ENCODE measurements at regions not wholly inside any gene's neighbourhood (a gene's known extent, or its start where the extent isn't known, plus 50 kb on each side); places are given as distances from the start of the nearest gene placed in this dataset.
"Not testable (repeated sequence)": the region's sequence is repeated elsewhere in the genome, so short reads cannot be mapped to it uniquely, and the experiment has no call there.

- no peak overlapping the region for H3K4me3 ChIP-seq (ENCODE audit: low read depth, low read length)
- H3K27ac ChIP-seq (ENCODE audit: low read depth, low read length) = no peak overlapping the region
- no peaks in the 10 kb centered on the region for H3K4me1 ChIP-seq (ENCODE audit: control insufficient read depth, insufficient read depth, low read length)
- H3K9me3 ChIP-seq (ENCODE audit: control insufficient read depth, insufficient read depth, low read depth, low read length) = no peaks in the 10 kb centered on the region
- H3K36me3 ChIP-seq (ENCODE audit: control insufficient read depth, insufficient read depth, low read length) = no peaks in the 10 kb centered on the region
- no peaks in the 10 kb centered on the region for H3K27me3 ChIP-seq (ENCODE audit: control insufficient read depth, insufficient read depth, low read length)
- no peak overlapping the region for H3K9ac ChIP-seq (ENCODE audit: low read length)
These were observed 457.0 kb downstream of the SLC6A15 start for GRCh38 chr12:84455598-84455997.

- not testable (repeated sequence) for H3K4me3 ChIP-seq (ENCODE audit: low read depth, low read length); H3K27ac ChIP-seq (ENCODE audit: low read depth, low read length); H3K9me3 ChIP-seq (ENCODE audit: control insufficient read depth, insufficient read depth, low read depth, low read length); H3K4me1 ChIP-seq (ENCODE audit: control insufficient read depth, insufficient read depth, low read length); H3K27me3 ChIP-seq (ENCODE audit: control insufficient read depth, insufficient read depth, low read length); H3K36me3 ChIP-seq (ENCODE audit: control insufficient read depth, insufficient read depth, low read length); H3K9ac ChIP-seq (ENCODE audit: low read length)
These were observed 466.1 kb downstream of the SLC6A15 start for GRCh38 chr12:84446478-84446877.

- Histone ChIP-seq H3K9me3 (ENCODE audit: control insufficient read depth, insufficient read depth, low read depth, low read length) (no peaks in the 10 kb centered on the region), H3K4me1 (ENCODE audit: control insufficient read depth, insufficient read depth, low read length) (no peaks in the 10 kb centered on the region), H3K36me3 (ENCODE audit: control insufficient read depth, insufficient read depth, low read length) (no peaks in the 10 kb centered on the region), H3K27me3 (ENCODE audit: control insufficient read depth, insufficient read depth, low read length) (no peaks in the 10 kb centered on the region), H3K4me3 (ENCODE audit: low read depth, low read length) (no peak overlapping the region), H3K27ac (ENCODE audit: low read depth, low read length) (no peak overlapping the region), H3K9ac (ENCODE audit: low read length) (no peak overlapping the region)
These were observed 476.5 kb downstream of the SLC6A15 start for GRCh38 chr12:84436134-84436533.

- no peaks in the 10 kb centered on the region for H3K36me3 ChIP-seq (ENCODE audit: control insufficient read depth, insufficient read depth, low read length)
These were observed 476.9 kb downstream of the SLC6A15 start for GRCh38 chr12:84435682-84436081.

GRCh38 chr12:84422340-84422739, 490.3 kb downstream of the SLC6A15 start:
- Histone ChIP-seq H3K9me3 (ENCODE audit: control insufficient read depth, insufficient read depth, low read depth, low read length) (no peaks in the 10 kb centered on the region), H3K4me3 (ENCODE audit: low read depth, low read length) (no peak overlapping the region), H3K27me3 (ENCODE audit: control insufficient read depth, insufficient read depth, low read length) (no peaks in the 10 kb centered on the region), H3K4me1 (ENCODE audit: control insufficient read depth, insufficient read depth, low read length) (no peaks in the 10 kb centered on the region), H3K9ac (ENCODE audit: low read length) (no peak overlapping the region), H3K27ac (ENCODE audit: low read depth, low read length) (no peak overlapping the region), H3K36me3 (ENCODE audit: control insufficient read depth, insufficient read depth, low read length) (no peaks in the 10 kb centered on the region)

More at GRCh38 chr12:84435682-84436081, 476.9 kb downstream of the SLC6A15 start:
- H3K27me3 ChIP-seq (ENCODE audit: control insufficient read depth, insufficient read depth, low read length) = no peaks in the 10 kb centered on the region
- no peak overlapping the region for H3K9ac ChIP-seq (ENCODE audit: low read length)
- H3K27ac ChIP-seq (ENCODE audit: low read depth, low read length) = no peak overlapping the region
- no peaks in the 10 kb centered on the region for H3K4me1 ChIP-seq (ENCODE audit: control insufficient read depth, insufficient read depth, low read length)
- H3K4me3 ChIP-seq (ENCODE audit: low read depth, low read length) = no peak overlapping the region
- no peaks in the 10 kb centered on the region for H3K9me3 ChIP-seq (ENCODE audit: control insufficient read depth, insufficient read depth, low read depth, low read length)

GRCh38 chr12:84421103-84421502, 491.5 kb downstream of the SLC6A15 start:
- no peaks in the 10 kb centered on the region for H3K36me3 ChIP-seq (ENCODE audit: control insufficient read depth, insufficient read depth, low read length)
- no peaks in the 10 kb centered on the region for H3K9me3 ChIP-seq (ENCODE audit: control insufficient read depth, insufficient read depth, low read depth, low read length)
- no peak overlapping the region for H3K4me3 ChIP-seq (ENCODE audit: low read depth, low read length)
- H3K27me3 ChIP-seq (ENCODE audit: control insufficient read depth, insufficient read depth, low read length) = no peaks in the 10 kb centered on the region
- H3K4me1 ChIP-seq (ENCODE audit: control insufficient read depth, insufficient read depth, low read length) = no peaks in the 10 kb centered on the region
- H3K27ac ChIP-seq (ENCODE audit: low read depth, low read length) = no peak overlapping the region
- no peak overlapping the region for H3K9ac ChIP-seq (ENCODE audit: low read length)

- Histone ChIP-seq H3K27me3 (ENCODE audit: control insufficient read depth, insufficient read depth, low read length) (no peaks in the 10 kb centered on the region), H3K36me3 (ENCODE audit: control insufficient read depth, insufficient read depth, low read length) (no peaks in the 10 kb centered on the region), H3K4me3 (ENCODE audit: low read depth, low read length) (no peak overlapping the region), H3K9ac (ENCODE audit: low read length) (no peak overlapping the region), H3K4me1 (ENCODE audit: control insufficient read depth, insufficient read depth, low read length) (no peaks in the 10 kb centered on the region), H3K9me3 (ENCODE audit: control insufficient read depth, insufficient read depth, low read depth, low read length) (no peaks in the 10 kb centered on the region), H3K27ac (ENCODE audit: low read depth, low read length) (no peak overlapping the region)
These were observed 496.0 kb downstream of the SLC6A15 start for GRCh38 chr12:84416626-84417025.

GRCh38 chr12:84415946-84416345, 496.7 kb downstream of the SLC6A15 start:
- H3K27ac ChIP-seq (ENCODE audit: low read depth, low read length) = no peak overlapping the region
- H3K4me3 ChIP-seq (ENCODE audit: low read depth, low read length) = no peak overlapping the region
- H3K4me1 ChIP-seq (ENCODE audit: control insufficient read depth, insufficient read depth, low read length) = no peaks in the 10 kb centered on the region
- no peaks in the 10 kb centered on the region for H3K36me3 ChIP-seq (ENCODE audit: control insufficient read depth, insufficient read depth, low read length)
- H3K9ac ChIP-seq (ENCODE audit: low read length) = no peak overlapping the region
- no peaks in the 10 kb centered on the region for H3K27me3 ChIP-seq (ENCODE audit: control insufficient read depth, insufficient read depth, low read length)
- H3K9me3 ChIP-seq (ENCODE audit: control insufficient read depth, insufficient read depth, low read depth, low read length) = no peaks in the 10 kb centered on the region

GRCh38 chr12:84413656-84414055, 498.9 kb downstream of the SLC6A15 start:
- no peak overlapping the region for H3K27ac ChIP-seq (ENCODE audit: low read depth, low read length)
- no peak overlapping the region for H3K9ac ChIP-seq (ENCODE audit: low read length)
- no peaks in the 10 kb centered on the region for H3K27me3 ChIP-seq (ENCODE audit: control insufficient read depth, insufficient read depth, low read length)
- no peaks in the 10 kb centered on the region for H3K4me1 ChIP-seq (ENCODE audit: control insufficient read depth, insufficient read depth, low read length)
- no peak overlapping the region for H3K4me3 ChIP-seq (ENCODE audit: low read depth, low read length)
- no peaks in the 10 kb centered on the region for H3K36me3 ChIP-seq (ENCODE audit: control insufficient read depth, insufficient read depth, low read length)
- H3K9me3 ChIP-seq (ENCODE audit: control insufficient read depth, insufficient read depth, low read depth, low read length) = no peaks in the 10 kb centered on the region

GRCh38 chr12:84412226-84412625, 500.4 kb downstream of the SLC6A15 start:
- no peaks in the 10 kb centered on the region for H3K9me3 ChIP-seq (ENCODE audit: control insufficient read depth, insufficient read depth, low read depth, low read length)
- H3K27ac ChIP-seq (ENCODE audit: low read depth, low read length) = no peak overlapping the region
- H3K27me3 ChIP-seq (ENCODE audit: control insufficient read depth, insufficient read depth, low read length) = no peaks in the 10 kb centered on the region
- no peaks in the 10 kb centered on the region for H3K36me3 ChIP-seq (ENCODE audit: control insufficient read depth, insufficient read depth, low read length)
- H3K4me3 ChIP-seq (ENCODE audit: low read depth, low read length) = no peak overlapping the region
- H3K9ac ChIP-seq (ENCODE audit: low read length) = no peak overlapping the region
- H3K4me1 ChIP-seq (ENCODE audit: control insufficient read depth, insufficient read depth, low read length) = no peaks in the 10 kb centered on the region

- H3K27me3 ChIP-seq (ENCODE audit: control insufficient read depth, insufficient read depth, low read length) = no peaks in the 10 kb centered on the region
These were observed 501.6 kb downstream of the SLC6A15 start for GRCh38 chr12:84411031-84411430.

GRCh38 chr12:84408936-84409335, 503.7 kb downstream of the SLC6A15 start:
- H3K4me1 ChIP-seq (ENCODE audit: control insufficient read depth, insufficient read depth, low read length) = no peaks in the 10 kb centered on the region
- no peak overlapping the region for H3K27ac ChIP-seq (ENCODE audit: low read depth, low read length)
- H3K27me3 ChIP-seq (ENCODE audit: control insufficient read depth, insufficient read depth, low read length) = no peaks in the 10 kb centered on the region
- no peaks in the 10 kb centered on the region; the same call in 1 of the 2 replicates for H3K9me3 ChIP-seq (ENCODE audit: control insufficient read depth, insufficient read depth, low read depth, low read length)
- no peak overlapping the region for H3K4me3 ChIP-seq (ENCODE audit: low read depth, low read length)
- no peaks in the 10 kb centered on the region for H3K36me3 ChIP-seq (ENCODE audit: control insufficient read depth, insufficient read depth, low read length)
- no peak overlapping the region for H3K9ac ChIP-seq (ENCODE audit: low read length)

More at GRCh38 chr12:84411031-84411430, 501.6 kb downstream of the SLC6A15 start:
- Histone ChIP-seq H3K9ac (ENCODE audit: low read length) (no peak overlapping the region), H3K36me3 (ENCODE audit: control insufficient read depth, insufficient read depth, low read length) (no peaks in the 10 kb centered on the region), H3K4me1 (ENCODE audit: control insufficient read depth, insufficient read depth, low read length) (no peaks in the 10 kb centered on the region), H3K27ac (ENCODE audit: low read depth, low read length) (no peak overlapping the region), H3K9me3 (ENCODE audit: control insufficient read depth, insufficient read depth, low read depth, low read length) (no peaks in the 10 kb centered on the region), H3K4me3 (ENCODE audit: low read depth, low read length) (no peak overlapping the region)
